Vagina (tissue), 2 donors: ENCODE measurements at regions not wholly inside any gene's neighbourhood (a gene's known extent, or its start where the extent isn't known, plus 50 kb on each side); places are given as distances from the start of the nearest gene placed in this dataset.

Source experiments
- DNase-seq, 2 donors: peaks; one replicate each; pipeline ENCODE4 v3.0.0-alpha.2; 2017; ENCODE audit errors: extremely low spot score in 2 of 2
- H3K27ac ChIP-seq: fragments of 200-600 bp; sonication (generic); one replicate; pipeline ENCODE4 v1.5.1; 2019
- H3K27me3 ChIP-seq: fragments of 200-600 bp; sonication (generic); one replicate; pipeline ENCODE4 v1.5.1; 2019
- H3K36me3 ChIP-seq, 2 donors: fragments of 200-600 bp; sonication (generic); one replicate each; pipeline ENCODE4 v1.5.1; 2017 to 2019
- H3K4me1 ChIP-seq: fragments of 200-600 bp; sonication (generic); one replicate; pipeline ENCODE4 v1.5.1; 2019
- H3K4me3 ChIP-seq, 2 donors: fragments of 200-600 bp; sonication (generic); 1 replicate in 1 of 2; 2 replicates in 1 of 2; pipeline ENCODE4 v1.5.1; 2016 to 2019
- H3K9me3 ChIP-seq: fragments of 200-600 bp; sonication (generic); one replicate; pipeline ENCODE4 v1.5.1; 2019
- CTCF ChIP-seq, 3 experiments: fragments of 450-650 bp in 2 of 3; fragments of 200-600 bp in 1 of 3; sonication (generic) in 1 of 3; IDR thresholded peaks; one replicate each; pipeline ENCODE4 v1.5.1; 2017 to 2019; ENCODE audit warnings: antibody characterized with exemption in 3 of 3, mild to moderate bottlenecking in 2 of 3, moderate library complexity in 2 of 3
- POLR2A ChIP-seq, 2 donors: fragments of 450-650 bp; IDR thresholded peaks; one replicate each; pipeline ENCODE4 v1.6.1; 2017; ENCODE audit warnings: antibody characterized with exemption in 2 of 2, mild to moderate bottlenecking in 2 of 2, moderate library complexity in 2 of 2
- POLR2AphosphoS5 ChIP-seq, 2 donors: sonication (generic); formaldehyde crosslinking; IDR thresholded peaks; one replicate each; pipeline ENCODE4 v1.9.0; 2017; ENCODE audit warnings: antibody characterized with exemption in 2 of 2, mild to moderate bottlenecking in 2 of 2, low read depth in 1 of 2; ENCODE audit not compliant: insufficient read depth in 1 of 2
- intact Hi-C: fragments of 100-400 bp; cut with DNase I; formaldehyde crosslinking; loops from one replicate; pipeline ENCODE4 v1.15.1; 2023

- Histone ChIP-seq H3K27ac (no peak overlapping the region), H3K36me3 (no peaks in the 10 kb centered on the region), H3K4me3 (no peak overlapping the region), H3K9me3 (no peaks in the 10 kb centered on the region), H3K4me1 (no peaks in the 10 kb centered on the region), H3K27me3 (no peaks in the 10 kb centered on the region)
- no peak for DNase-seq
- TF ChIP-seq CTCF (IDR thresholded peaks at IDR 0.05) (no peak), POLR2A (IDR thresholded peaks at IDR 0.05) (no peak), POLR2AphosphoS5 (IDR thresholded peaks at IDR 0.05; ENCODE audit: insufficient read depth in 1 of 2, low read depth in 1 of 2) (no peak)
- intact Hi-C loops: no loop called here
Observed at GRCh38 chr12:111157486-111157885, 211.4 kb downstream of the PHETA1 start.

GRCh38 chr12:111156304-111156703 is 212.6 kb downstream of the PHETA1 start:
- no peak for TF ChIP-seq CTCF (IDR thresholded peaks at IDR 0.05)
- TF ChIP-seq POLR2AphosphoS5 (IDR thresholded peaks at IDR 0.05; ENCODE audit: insufficient read depth in 1 of 2, low read depth in 1 of 2): no peak
- TF ChIP-seq POLR2A (IDR thresholded peaks at IDR 0.05): no peak
- Histone ChIP-seq H3K9me3 (no peaks in the 10 kb centered on the region), H3K27me3 (no peaks in the 10 kb centered on the region), H3K27ac (no peak overlapping the region), H3K4me1 (no peaks in the 10 kb centered on the region), H3K36me3 (no peaks in the 10 kb centered on the region), H3K4me3 (no peak overlapping the region)
- intact Hi-C loops: no loop called here
- no peak for DNase-seq

GRCh38 chr12:111155521-111155920 is 213.4 kb downstream of the PHETA1 start:
- intact Hi-C loops: no loop called here
- Histone ChIP-seq H3K4me3 (no peak overlapping the region), H3K4me1 (no peaks in the 10 kb centered on the region), H3K9me3 (no peaks in the 10 kb centered on the region), H3K36me3 (no peaks in the 10 kb centered on the region), H3K27me3 (no peaks in the 10 kb centered on the region), H3K27ac (no peak overlapping the region)
- no peak for DNase-seq
- no peak for TF ChIP-seq POLR2AphosphoS5 (IDR thresholded peaks at IDR 0.05; ENCODE audit: insufficient read depth in 1 of 2, low read depth in 1 of 2)

- DNase-seq: no peak
- no peak overlapping the region for H3K4me3 ChIP-seq
- no peak overlapping the region for H3K27ac ChIP-seq
- no peaks in the 10 kb centered on the region for H3K9me3 ChIP-seq
- no peak for TF ChIP-seq POLR2AphosphoS5 (IDR thresholded peaks at IDR 0.05; ENCODE audit: insufficient read depth in 1 of 2, low read depth in 1 of 2)
- H3K27me3 ChIP-seq: no peaks in the 10 kb centered on the region
- H3K36me3 ChIP-seq: no peaks in the 10 kb centered on the region
- no peaks in the 10 kb centered on the region for H3K4me1 ChIP-seq
- intact Hi-C loops: no loop called here
Observed at GRCh38 chr12:111155020-111155419, 213.9 kb downstream of the PHETA1 start.

- no peaks in the 10 kb centered on the region for H3K27me3 ChIP-seq
- TF ChIP-seq CTCF (IDR thresholded peaks at IDR 0.05) (no peak), POLR2A (IDR thresholded peaks at IDR 0.05) (no peak), POLR2AphosphoS5 (IDR thresholded peaks at IDR 0.05; ENCODE audit: insufficient read depth in 1 of 2, low read depth in 1 of 2) (no peak)
- H3K9me3 ChIP-seq: no peaks in the 10 kb centered on the region
- no peak for DNase-seq
- intact Hi-C loops: no loop called here
- H3K27ac ChIP-seq: no peak overlapping the region
- no peak overlapping the region for H3K4me3 ChIP-seq
- no peaks in the 10 kb centered on the region for H3K4me1 ChIP-seq
- no peaks in the 10 kb centered on the region for H3K36me3 ChIP-seq
Observed at GRCh38 chr12:111154147-111154834, 214.6 kb downstream of the PHETA1 start.

- H3K27me3 ChIP-seq: no peaks in the 10 kb centered on the region
- H3K9me3 ChIP-seq: no peaks in the 10 kb centered on the region
- H3K4me1 ChIP-seq: no peaks in the 10 kb centered on the region
- intact Hi-C loops: no loop called here
- no peaks in the 10 kb centered on the region for H3K36me3 ChIP-seq
- TF ChIP-seq POLR2A (IDR thresholded peaks at IDR 0.05) (no peak), CTCF (IDR thresholded peaks at IDR 0.05) (no peak)
- DNase-seq: no peak
- H3K4me3 ChIP-seq: no peak overlapping the region
- H3K27ac ChIP-seq: no peak overlapping the region
Observed at GRCh38 chr12:111152561-111152960, 216.3 kb downstream of the PHETA1 start.
